ENCODE measurements at regions not wholly inside any gene's neighbourhood (a gene's known extent, or its start where the extent isn't known, plus 50 kb on each side); places are given as distances from the start of the nearest gene placed in this dataset.

DNA sequence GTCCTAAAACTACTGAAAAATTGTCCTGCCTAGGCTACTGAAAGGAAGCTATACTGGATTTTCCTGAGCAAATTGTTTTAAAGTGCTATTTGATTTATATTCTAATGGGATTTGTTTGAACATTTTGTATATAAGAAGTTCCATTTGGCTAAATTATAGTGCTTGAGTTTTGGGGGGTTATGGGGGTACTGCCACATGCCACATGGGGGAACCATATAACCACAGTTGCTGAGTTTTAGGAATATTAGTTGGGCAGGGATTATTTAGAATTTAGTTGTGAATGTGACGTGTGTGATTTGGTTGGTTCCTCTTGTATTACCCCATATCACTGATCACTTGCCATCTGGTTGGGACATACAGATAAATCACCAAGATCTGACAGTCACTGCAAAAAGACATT lies 224.5 kb upstream of the TAPT1 start:
- H3K27me3 Mint-ChIP-seq (ENCODE audit: low read depth) = no peaks in the 10 kb centered on the region
- DNase-seq (no peak), ATAC-seq (no peak)
- no peaks in the 10 kb centered on the region for H3K9me3 Mint-ChIP-seq
- no peaks in the 10 kb centered on the region for H3K4me1 Mint-ChIP-seq (ENCODE audit: low read depth)
- no peak overlapping the region for H3K4me3 Mint-ChIP-seq
- no peaks in the 10 kb centered on the region for H3K36me3 Mint-ChIP-seq (ENCODE audit: insufficient read depth)

DNA sequence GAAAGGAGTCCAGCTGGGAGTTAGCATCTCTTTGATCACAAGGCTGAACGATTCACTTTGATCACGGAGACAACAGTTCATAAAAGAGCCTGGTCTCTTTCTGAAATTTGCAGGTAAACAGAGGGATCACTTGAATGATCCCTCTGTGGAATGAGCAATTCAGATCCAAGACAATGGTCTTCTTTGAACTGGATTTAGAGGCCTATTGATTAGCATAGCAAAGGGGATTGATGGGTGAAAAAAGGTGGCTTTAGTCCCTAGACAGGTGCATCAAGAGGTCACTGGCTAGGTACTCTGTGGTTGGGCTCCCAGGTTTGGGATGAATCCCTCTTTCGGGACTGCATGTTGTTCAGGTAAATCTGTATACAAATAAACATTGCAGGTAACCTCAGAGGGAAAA lies 223.8 kb upstream of the TAPT1 start:
- Mint-ChIP-seq H3K4me3 (no peak overlapping the region), H3K9me3 (no peaks in the 10 kb centered on the region), H3K4me1 (ENCODE audit: low read depth) (no peaks in the 10 kb centered on the region), H3K27me3 (ENCODE audit: low read depth) (no peaks in the 10 kb centered on the region), H3K36me3 (ENCODE audit: insufficient read depth) (no peaks in the 10 kb centered on the region)
- DNase-seq (no peak), ATAC-seq (no peak)

DNA sequence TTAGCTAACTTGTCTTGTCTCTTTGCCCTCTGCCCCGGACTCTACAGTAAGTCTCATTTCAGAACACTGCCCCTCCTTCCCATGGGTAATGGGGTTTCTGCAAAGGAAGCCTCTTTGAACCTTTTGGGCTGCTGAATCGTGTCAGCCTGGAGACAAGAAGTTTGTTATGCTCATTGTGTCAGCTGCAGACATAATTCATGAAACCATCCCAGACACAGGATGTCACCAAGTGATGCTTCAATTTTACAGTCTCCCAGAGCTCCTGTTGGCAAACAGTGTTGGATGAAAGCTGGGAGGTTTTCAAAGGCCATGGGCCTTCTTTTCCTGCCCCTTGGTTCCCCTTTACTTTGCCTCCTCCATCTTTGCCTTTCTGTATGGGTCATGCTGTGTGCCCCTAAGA lies 223.1 kb upstream of the TAPT1 start:
- Mint-ChIP-seq H3K4me1 (ENCODE audit: low read depth) (no peaks in the 10 kb centered on the region), H3K9me3 (no peaks in the 10 kb centered on the region), H3K36me3 (ENCODE audit: insufficient read depth) (no peaks in the 10 kb centered on the region), H3K27me3 (ENCODE audit: low read depth) (no peaks in the 10 kb centered on the region), H3K4me3 (no peak overlapping the region)
- DNase-seq (no peak), ATAC-seq (no peak)

- no peaks in the 10 kb centered on the region for H3K27me3 Mint-ChIP-seq (ENCODE audit: low read depth)
- ATAC-seq (no peak), DNase-seq (no peak)
- H3K9me3 Mint-ChIP-seq = no peaks in the 10 kb centered on the region
- no peak overlapping the region for H3K4me3 Mint-ChIP-seq
- no peaks in the 10 kb centered on the region for H3K4me1 Mint-ChIP-seq (ENCODE audit: low read depth)
- H3K36me3 Mint-ChIP-seq (ENCODE audit: insufficient read depth) = no peaks in the 10 kb centered on the region
These were observed 222.1 kb upstream of the TAPT1 start for GRCh38 chr4:16448241-16448840.

DNA sequence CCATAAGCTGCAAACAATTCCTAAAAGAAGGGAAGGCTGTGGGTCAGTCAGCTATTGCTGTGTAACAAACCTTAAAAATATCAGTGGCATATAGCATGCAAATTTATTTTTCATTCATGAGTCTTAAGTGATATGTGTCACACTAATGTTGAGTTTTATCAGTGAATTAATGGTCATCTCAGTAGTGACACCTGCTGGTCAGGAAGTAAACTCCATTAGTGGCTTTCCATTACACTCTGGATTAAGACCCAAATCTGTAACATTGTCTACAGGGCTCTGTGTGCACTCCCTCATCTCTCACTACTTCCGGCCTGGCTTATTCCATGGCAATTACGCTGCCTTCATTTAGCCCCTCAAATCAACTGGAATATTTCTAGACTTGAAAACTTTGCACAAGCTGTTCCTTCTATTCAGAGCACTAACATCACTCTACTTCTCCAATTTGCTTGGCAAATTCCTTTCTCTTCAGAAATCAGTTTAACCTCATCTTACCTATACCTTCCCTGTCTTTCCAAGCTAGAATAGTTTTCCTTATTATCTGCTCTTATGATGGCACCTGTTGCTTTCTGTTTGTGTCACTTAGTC lies 217.3 kb upstream of the TAPT1 start:
- Mint-ChIP-seq H3K27me3 (ENCODE audit: low read depth) (no peaks in the 10 kb centered on the region), H3K4me1 (ENCODE audit: low read depth) (no peaks in the 10 kb centered on the region), H3K4me3 (no peak overlapping the region), H3K36me3 (ENCODE audit: insufficient read depth) (no peaks in the 10 kb centered on the region), H3K9me3 (peaks cover 3% of the 10 kb centered on the region)
- ATAC-seq (no peak), DNase-seq (no peak)

- H3K27me3 Mint-ChIP-seq (ENCODE audit: low read depth) = no peaks in the 10 kb centered on the region
- no peak for ATAC-seq
- no peaks in the 10 kb centered on the region for H3K36me3 Mint-ChIP-seq (ENCODE audit: insufficient read depth)
- H3K4me3 Mint-ChIP-seq = no peak overlapping the region
- no peak for DNase-seq
- peaks cover 16% of the 10 kb centered on the region for H3K9me3 Mint-ChIP-seq
- no peaks in the 10 kb centered on the region for H3K4me1 Mint-ChIP-seq (ENCODE audit: low read depth)
These were observed 216.0 kb upstream of the TAPT1 start for GRCh38 chr4:16442296-16442695.

DNA sequence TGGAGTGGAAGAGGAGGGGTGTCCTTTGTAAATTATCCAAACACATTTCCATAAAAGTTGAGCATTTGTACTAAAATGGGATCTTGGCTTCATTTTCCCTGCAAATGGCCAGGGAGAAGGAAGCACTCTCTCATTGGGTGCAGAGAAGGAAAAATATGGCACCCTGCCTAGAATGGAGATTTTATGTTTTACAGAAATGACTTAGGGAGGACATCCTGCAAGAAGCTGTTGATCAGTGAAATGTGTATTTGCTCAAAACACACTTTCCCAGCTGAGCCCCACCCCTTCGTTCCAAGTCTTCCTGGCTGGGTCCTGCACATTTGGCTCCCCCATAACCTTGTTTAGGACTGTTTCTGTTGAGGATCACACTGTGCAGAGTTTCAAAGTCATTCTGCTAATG lies 213.5 kb upstream of the TAPT1 start:
- no peak for ATAC-seq
- peaks cover 16% of the 10 kb centered on the region for H3K9me3 Mint-ChIP-seq
- no peak for DNase-seq
- H3K4me3 Mint-ChIP-seq = no peak overlapping the region
- H3K27me3 Mint-ChIP-seq (ENCODE audit: low read depth) = no peaks in the 10 kb centered on the region
- no peaks in the 10 kb centered on the region for H3K4me1 Mint-ChIP-seq (ENCODE audit: low read depth)
- no peaks in the 10 kb centered on the region for H3K36me3 Mint-ChIP-seq (ENCODE audit: insufficient read depth)

DNA sequence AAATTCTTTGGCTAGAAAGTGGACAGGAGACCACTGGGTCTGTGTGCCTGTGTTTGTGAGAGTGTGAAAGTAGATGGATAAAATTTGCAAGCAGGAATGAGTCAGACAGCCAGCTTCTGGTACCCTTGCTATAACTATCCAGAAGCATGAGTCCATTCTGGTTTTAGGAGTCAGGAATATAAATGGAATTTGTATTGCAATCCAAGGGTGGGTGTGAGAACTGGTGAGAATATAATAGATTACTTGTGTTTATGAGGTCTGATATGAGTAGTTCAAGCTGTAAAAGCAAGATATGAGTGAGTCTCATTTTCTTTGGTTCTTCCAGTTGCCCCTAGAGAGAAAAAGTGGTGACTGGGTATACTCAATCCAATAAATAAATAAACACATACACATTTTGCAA lies 212.7 kb upstream of the TAPT1 start:
- DNase-seq (no peak), ATAC-seq (no peak)
- Mint-ChIP-seq H3K4me1 (ENCODE audit: low read depth) (no peaks in the 10 kb centered on the region), H3K27me3 (ENCODE audit: low read depth) (no peaks in the 10 kb centered on the region), H3K36me3 (ENCODE audit: insufficient read depth) (no peaks in the 10 kb centered on the region), H3K4me3 (no peak overlapping the region), H3K9me3 (peaks cover 16% of the 10 kb centered on the region)

DNA sequence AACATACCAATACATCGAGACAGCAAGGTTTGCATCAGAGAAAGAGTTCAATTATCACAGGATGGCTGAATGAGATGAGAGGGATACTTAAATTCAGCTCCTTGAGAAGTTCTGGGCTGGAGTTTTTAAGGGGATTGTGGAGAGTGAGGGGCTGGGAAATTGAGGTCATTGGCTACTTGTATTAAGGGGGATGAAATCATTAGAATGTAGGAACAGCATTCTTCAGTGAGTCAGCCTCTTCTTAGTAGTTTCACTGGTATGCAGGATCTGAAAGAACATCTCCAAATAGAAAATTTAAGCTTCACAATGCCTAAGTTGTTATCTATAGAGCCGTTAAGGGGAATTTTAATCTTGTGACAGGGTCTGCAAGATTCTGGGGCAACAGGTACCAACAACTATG lies 211.6 kb upstream of the TAPT1 start:
- H3K36me3 Mint-ChIP-seq (ENCODE audit: insufficient read depth) = no peaks in the 10 kb centered on the region

GRCh38 chr4:16431866-16432265 lies 205.6 kb upstream of the TAPT1 start:
- Mint-ChIP-seq H3K9me3 (peaks cover 3% of the 10 kb centered on the region), H3K36me3 (ENCODE audit: insufficient read depth) (no peaks in the 10 kb centered on the region), H3K4me3 (no peak overlapping the region), H3K27me3 (ENCODE audit: low read depth) (peaks cover 5% of the 10 kb centered on the region), H3K4me1 (ENCODE audit: low read depth) (no peaks in the 10 kb centered on the region)
- DNase-seq (no peak), ATAC-seq (no peak)

More for the DNA sequence above, 211.6 kb upstream of the TAPT1 start:
- no peak for ATAC-seq
- DNase-seq = no peak
- Mint-ChIP-seq H3K4me3 (no peak overlapping the region), H3K27me3 (ENCODE audit: low read depth) (no peaks in the 10 kb centered on the region), H3K4me1 (ENCODE audit: low read depth) (no peaks in the 10 kb centered on the region), H3K9me3 (peaks cover 16% of the 10 kb centered on the region)

- no peaks in the 10 kb centered on the region for H3K27me3 Mint-ChIP-seq (ENCODE audit: low read depth)
- H3K4me3 Mint-ChIP-seq = no peak overlapping the region
- H3K4me1 Mint-ChIP-seq (ENCODE audit: low read depth) = no peaks in the 10 kb centered on the region
- no peaks in the 10 kb centered on the region for H3K9me3 Mint-ChIP-seq
- DNase-seq (no peak), ATAC-seq (no peak)
- no peaks in the 10 kb centered on the region for H3K36me3 Mint-ChIP-seq (ENCODE audit: insufficient read depth)
These were observed 192.5 kb upstream of the TAPT1 start for GRCh38 chr4:16418814-16419213.

DNA sequence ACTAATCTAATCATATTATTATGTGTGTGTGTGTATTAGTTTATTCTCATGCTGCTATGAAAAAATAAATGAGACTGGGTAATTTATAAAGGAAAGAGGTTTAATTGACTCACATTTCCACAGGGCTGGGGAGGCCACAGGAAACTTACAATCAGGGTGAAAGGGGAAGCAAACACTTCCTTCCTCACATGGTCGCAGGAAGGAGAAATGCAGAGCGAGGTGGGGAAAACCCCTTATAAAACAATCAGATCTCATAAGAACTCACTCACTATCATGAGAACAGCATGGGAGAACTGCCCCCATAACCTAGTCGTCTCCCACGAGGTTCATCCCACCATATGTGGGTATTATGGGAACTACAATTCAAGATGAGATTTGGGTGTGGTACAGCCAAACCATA lies 190.9 kb upstream of the TAPT1 start:
- ATAC-seq (no peak), DNase-seq (no peak)
- Mint-ChIP-seq H3K4me3 (no peak overlapping the region), H3K9me3 (no peaks in the 10 kb centered on the region), H3K4me1 (ENCODE audit: low read depth) (no peaks in the 10 kb centered on the region), H3K36me3 (ENCODE audit: insufficient read depth) (no peaks in the 10 kb centered on the region), H3K27me3 (ENCODE audit: low read depth) (no peaks in the 10 kb centered on the region)

GRCh38 chr4:16416601-16417000 lies 190.3 kb upstream of the TAPT1 start:
- Mint-ChIP-seq H3K9me3 (no peaks in the 10 kb centered on the region), H3K4me3 (no peak overlapping the region), H3K27me3 (ENCODE audit: low read depth) (no peaks in the 10 kb centered on the region), H3K4me1 (ENCODE audit: low read depth) (no peaks in the 10 kb centered on the region), H3K36me3 (ENCODE audit: insufficient read depth) (no peaks in the 10 kb centered on the region)
- ATAC-seq = no peak
- DNase-seq = no peak

- ATAC-seq = no peak
- no peak overlapping the region for H3K4me3 Mint-ChIP-seq
These were observed 189.5 kb upstream of the TAPT1 start for GRCh38 chr4:16415751-16416150.

GRCh38 chr4:16413814-16414555 lies 187.7 kb upstream of the TAPT1 start:
- Mint-ChIP-seq H3K27me3 (ENCODE audit: low read depth) (peaks cover 2% of the 10 kb centered on the region), H3K4me1 (ENCODE audit: low read depth) (no peaks in the 10 kb centered on the region), H3K36me3 (ENCODE audit: insufficient read depth) (no peaks in the 10 kb centered on the region), H3K4me3 (no peak overlapping the region), H3K9me3 (no peaks in the 10 kb centered on the region)
- ATAC-seq (no peak), DNase-seq (no peak)

More at GRCh38 chr4:16415751-16416150, 189.5 kb upstream of the TAPT1 start:
- no peak for DNase-seq
- Mint-ChIP-seq H3K36me3 (ENCODE audit: insufficient read depth) (no peaks in the 10 kb centered on the region), H3K4me1 (ENCODE audit: low read depth) (no peaks in the 10 kb centered on the region), H3K9me3 (no peaks in the 10 kb centered on the region), H3K27me3 (ENCODE audit: low read depth) (no peaks in the 10 kb centered on the region)

Measured in activated T-cell treated with anti-CD3 and anti-CD28 coated beads, Interleukin-2, amount 50 U/mL, for 4 hours (primary cell).